ENCODE measurements at regions not wholly inside any gene's neighbourhood (a gene's known extent, or its start where the extent isn't known, plus 50 kb on each side); places are given as distances from the start of the nearest gene placed in this dataset.

DNA sequence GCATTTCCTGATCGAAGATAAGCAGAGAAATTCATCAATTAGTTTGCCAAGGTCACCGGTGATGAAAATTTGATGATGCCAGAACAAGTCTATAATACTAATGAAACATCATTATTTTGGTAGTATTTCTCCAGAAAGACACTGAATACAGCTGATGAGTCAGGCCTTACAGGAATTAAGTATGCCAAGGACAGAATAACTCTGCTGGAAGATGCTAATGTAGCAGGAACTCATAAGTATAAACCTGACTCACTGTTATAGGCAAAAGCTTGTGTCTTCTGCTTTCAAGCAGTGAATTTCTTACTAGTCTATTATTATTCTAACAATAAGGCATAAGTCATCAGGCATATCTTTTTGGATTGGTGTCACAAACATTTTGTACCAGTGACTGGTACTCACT is 1825.1 kb upstream of the IGFBP7 start:
- no peak for DNase-seq

DNA sequence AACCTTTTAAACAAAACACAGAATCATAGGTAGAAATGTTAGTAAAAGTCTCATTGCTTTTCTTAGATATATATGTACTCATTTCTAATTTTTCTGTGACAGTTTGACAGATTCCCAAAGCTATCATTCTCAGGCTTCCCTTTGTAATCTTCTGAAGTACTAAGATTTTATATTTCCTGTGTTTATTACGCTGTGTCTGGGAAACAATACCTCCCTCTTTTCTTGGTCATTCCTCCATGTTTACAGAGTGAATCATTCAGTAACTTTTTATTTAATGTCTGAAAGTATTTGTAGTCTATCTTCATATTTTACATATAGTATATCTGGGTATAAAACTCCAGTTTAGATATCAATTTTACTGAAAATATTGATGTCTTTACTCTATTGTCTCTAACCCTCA is 1826.3 kb upstream of the IGFBP7 start:
- no peak for DNase-seq

DNA sequence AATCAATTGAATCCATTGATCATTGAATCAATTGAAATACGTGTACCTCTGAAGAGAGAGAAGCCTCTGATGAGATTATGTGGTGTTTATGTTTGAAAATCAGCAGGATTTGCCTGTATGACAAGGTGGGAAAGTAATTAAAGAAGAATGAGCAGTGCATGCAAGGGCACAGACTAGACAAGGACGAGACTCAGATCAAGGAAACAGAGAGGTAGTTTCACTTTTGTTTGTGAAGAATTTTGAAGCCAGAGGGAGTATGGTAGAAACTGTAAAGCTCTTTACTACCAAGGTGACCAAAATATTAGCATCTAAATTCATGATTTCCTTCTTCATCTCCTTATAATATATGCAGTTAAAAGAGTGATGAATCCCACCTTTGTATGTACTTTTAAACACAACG is 1830.0 kb upstream of the IGFBP7 start:
- DNase-seq = no peak

DNA sequence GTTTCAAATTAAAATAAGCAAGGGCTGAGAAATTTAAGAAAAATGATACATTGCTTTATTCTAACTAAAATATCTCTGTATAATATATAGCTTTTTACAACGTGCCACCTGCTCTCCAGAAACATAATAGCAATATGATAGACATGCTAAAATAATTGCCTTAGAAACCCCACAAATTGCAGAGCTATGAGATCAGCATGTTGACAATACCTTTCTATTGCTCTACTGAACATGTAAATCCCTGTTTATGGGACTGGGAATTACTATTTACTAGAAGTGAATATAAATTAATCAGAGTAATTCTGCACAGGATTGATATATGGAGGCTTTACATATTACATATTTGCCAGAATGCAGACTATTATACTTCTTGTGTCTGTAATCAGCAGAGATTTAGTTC is 1831.1 kb upstream of the IGFBP7 start:
- no peak for DNase-seq

DNA sequence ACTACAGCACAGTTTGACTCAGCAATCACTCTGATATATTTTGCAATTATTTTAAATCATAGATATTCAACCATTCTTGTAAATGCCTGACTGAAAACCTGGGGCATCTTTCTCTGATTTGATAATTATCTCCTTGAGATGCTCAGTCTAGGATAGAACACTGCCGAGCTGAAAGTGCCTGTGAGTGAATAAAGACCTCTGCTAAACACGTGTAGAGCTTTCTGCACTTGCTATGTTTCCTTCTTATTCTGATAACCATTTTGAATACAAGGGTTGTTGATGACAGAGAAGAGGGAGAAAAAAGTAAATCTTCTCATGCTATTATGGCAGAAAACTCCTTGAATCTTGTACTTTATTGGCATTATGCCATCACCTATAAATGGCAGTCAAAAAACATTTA is 1843.4 kb upstream of the IGFBP7 start:
- no peak for DNase-seq

DNA sequence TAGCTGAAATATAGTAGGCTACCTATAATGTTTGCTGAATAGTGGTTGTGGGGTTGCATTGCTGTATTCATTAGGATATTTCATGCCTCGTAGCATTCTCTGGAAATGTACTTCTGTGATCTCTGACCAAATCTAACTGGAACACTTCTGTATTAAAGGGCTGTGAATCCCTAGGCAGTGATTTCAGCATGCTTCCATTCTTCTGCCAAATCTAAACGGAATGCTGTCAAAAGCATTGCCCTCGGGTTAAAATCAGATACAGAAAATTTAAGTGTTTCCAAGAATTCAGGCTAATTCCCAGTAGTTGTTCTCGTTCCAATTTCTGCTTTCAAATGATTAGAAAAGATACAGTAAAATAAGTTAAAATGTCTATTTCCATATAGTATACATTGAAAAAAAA is 1847.5 kb upstream of the IGFBP7 start:
- DNase-seq = no peak

DNA sequence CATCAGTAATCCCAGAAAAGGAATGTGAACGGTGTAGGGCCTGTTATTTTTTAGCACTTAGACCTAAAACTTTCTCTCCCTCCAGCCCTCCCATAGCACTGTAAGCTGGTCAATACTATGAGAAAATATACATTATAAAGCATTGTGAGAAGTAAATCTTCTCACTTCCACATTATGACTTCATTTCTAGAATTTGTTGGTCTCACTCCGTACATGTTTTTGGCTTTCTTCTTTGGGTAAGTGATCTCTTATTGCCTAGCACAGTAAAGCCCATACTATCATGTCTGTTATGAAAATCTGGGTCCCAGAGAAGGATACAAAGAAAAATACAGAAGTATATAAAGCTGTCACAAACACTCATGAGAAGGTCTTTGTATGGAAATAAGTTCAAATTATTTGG is 1851.1 kb upstream of the IGFBP7 start:
- no peak for DNase-seq

DNA sequence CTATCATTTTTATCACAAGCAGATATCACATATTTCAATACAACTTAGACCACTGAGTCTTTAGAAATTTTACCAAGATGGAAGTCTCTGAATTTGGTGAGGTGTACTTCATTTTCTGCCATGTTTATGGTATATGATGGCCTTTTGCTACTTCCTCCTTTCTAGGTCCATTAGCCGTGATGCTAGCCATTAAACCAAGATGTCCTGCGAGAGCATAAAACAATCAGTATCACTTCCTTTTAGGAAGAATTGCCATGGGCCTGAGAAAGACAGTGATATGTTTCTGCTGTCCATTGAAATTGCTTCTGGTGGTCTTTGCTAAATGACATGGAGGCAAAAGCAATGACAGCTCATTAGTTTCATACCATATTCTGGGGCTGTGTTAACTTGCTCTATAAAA is 1851.7 kb upstream of the IGFBP7 start:
- no peak for DNase-seq

DNA sequence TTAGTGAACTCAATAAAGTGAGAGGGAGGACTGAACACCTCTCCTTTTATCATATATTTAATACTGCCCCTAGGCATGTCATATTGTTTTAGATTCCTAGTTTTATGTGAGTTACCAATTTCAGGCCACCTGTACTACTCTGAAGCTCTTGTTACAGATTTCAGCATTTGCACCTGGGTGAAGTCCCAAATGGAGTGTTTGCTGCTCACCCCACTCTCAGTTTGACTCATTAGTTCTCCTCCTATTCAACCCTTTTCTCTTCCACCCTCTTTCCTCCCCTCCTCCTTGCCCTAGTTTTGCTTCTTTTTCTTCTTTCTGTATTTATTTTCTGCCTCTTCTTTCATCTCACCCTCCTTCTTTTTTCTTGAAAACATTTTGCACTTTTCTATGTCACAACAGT is 1852.2 kb upstream of the IGFBP7 start:
- no peak for DNase-seq

DNA sequence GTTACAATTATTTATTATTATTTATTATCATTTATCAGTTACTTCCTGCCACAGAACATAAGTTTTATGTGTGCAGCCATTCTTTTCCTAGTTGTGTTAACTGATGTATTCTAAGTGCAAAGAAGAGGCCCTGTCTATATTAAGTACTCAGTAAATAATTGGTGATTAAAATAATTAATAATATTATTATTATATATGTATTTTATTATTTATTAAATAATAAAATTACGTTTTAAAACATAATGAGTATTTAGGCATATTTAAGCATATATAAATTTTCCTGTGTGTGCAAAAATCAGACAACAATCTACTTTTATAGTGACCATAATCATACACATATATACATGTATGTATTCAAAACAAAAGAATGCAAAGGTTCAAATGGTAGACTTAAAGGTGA is 1871.6 kb upstream of the IGFBP7 start:
- DNase-seq = no peak

DNA sequence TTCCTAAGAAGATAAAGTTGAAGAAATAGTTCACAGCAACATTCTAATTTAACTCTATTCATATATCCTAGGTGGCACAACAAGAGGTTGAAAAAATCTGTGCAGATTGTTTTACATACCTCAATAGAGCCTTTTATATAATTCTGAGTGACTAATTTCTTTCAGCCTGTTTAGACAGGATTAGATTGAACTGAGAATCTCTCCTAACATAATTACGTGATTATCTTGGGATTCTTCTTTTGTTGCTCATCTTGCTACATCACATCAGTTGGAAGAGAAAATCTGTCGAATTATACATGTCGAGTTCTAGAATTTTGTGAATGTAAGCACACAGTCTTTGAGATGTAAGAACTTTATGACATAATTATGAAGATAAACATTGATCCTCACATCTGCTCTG is 1873.7 kb upstream of the IGFBP7 start:
- DNase-seq = no peak

DNA sequence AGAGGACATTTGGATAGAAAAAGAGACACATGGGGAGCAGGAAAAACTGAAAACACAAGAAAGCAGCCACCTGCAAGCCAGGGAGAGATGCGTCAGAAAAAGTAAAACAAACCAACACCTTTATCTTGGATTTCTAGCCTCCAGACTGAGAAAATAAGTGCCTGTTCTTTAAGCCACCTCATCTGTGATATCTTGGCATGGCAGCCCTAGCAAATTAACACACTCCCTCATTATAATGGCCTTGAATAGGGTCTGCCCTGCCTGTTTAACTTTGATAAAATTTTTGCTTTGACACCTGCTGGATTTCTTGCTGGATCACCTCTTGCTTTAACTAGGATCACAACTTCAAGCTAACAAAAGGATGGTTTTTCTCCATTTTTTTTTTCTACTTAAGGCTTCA is 1892.0 kb upstream of the IGFBP7 start:
- no peak for DNase-seq

DNA sequence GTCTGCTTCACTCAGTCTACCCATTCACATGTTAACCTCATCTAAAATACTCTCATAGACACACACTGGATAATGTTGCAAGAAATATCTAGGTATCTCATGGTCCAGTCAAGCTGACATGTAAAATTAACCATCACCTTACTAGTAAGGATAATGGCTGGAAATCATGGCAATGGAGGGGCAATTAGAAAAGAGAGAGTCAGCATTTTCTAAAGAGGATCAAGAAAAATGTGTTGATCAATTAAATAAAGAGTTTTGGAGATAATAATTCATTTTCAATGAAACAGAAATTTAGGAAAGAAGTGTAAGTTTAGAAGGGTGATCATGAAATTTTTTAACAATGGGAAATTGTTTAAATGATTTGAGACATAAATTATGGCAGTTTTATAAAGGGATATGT is 1914.1 kb upstream of the IGFBP7 start:
- no peak for DNase-seq

DNA sequence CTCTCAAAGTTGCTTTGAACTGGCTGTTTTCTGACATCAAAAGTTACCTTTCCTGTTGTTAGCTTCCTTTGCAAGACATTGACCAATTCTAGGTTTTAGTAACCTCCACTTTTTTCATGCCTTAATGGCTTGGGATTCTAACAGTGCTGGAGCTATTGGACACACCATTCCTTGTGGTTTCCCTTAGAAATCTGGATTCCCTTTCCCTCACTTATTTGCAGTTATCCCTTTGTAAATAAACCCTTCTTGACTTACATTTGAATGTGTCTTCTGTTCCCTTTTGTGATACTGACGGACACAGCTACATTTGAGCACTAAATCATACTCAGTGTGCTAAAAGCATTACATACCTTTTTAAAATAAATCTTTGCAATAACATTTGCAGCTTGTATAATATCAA is 1927.6 kb upstream of the IGFBP7 start:
- no peak for DNase-seq

DNA sequence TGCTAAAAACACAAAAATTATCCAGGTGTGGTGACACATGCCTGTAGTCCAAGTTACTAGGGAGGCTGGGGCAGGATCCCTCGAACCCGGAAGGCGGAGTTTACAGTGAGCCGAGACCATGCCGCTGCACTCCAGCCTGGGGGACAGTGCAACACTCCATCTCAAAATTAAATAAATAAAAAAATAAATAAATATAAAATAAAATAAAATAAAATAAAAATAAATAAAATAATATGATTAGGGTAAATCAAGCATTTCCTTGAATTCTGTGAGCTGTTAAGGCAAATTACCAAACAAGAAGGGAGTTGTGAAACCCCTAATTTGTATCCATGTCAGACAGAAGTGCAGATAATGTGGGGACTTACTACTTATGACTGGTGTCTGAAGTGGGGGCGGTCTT is 1928.9 kb upstream of the IGFBP7 start:
- DNase-seq = no peak

DNA sequence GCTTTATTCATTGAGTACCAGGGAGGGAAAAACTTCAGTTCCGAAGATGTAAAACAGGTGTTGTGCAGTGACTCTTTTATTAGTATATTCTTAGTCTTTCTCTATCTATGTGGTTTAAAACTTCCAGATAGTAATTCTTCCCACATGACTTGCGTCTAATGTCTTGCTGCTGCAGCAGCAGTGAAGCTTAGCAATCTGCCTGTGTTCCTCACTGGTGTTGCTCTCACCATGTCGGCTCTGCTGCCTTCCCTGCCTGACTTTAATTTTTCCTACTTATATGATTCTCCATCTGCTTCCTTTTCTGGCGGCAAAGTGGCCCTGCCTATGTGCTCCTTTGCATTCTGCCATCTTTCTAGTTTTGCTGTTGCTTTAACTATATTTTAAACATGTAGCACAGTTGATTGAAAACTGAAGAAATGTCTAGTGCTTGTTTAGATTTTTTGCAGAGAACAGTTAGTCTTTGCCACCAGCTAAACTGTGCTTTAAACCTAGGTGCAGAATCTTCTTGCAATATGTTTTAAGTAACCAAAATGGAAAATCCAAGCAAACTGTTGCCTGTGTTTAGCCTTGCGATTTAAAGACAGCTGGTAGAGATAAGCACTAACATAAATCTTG is 1934.2 kb upstream of the IGFBP7 start:
- DNase-seq = no peak

DNA sequence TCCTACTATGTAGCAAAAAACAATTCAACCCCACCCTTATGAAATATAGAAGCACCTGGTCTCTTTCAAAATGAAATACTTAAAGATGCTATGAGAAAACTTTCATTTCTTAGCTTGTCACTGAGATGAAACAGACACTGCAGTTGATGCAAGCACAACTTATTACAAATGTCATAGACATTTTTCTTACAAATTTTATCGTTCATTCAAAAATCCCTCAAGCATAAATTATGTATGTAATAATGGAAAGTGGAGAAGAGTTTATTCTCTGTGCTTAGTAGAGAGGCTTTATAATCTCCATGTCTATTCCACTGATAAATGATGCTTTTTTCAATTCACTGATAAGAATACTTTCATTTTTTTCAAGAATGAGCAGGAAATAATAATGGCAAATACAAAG is 1943.9 kb upstream of the IGFBP7 start:
- DNase-seq = no peak

DNA sequence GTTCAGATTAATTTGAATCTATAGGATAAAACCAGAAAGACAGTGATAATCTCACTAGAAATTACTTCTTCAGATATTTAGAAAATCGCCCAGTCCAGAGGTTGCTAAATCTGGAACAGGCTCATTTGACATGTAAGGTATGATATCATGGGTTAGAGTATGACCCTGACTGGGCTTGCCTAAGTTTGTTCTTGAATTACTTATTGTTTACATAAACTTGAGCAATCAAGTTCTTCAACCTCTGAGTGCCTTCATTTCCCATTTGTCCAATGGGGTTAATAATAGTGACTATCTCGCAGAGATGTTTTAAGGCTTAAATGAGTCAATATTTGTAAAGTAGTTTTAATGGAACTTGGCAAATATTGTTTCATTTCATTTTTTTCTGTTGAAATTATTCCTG is 1947.6 kb upstream of the IGFBP7 start:
- DNase-seq = no peak

DNA sequence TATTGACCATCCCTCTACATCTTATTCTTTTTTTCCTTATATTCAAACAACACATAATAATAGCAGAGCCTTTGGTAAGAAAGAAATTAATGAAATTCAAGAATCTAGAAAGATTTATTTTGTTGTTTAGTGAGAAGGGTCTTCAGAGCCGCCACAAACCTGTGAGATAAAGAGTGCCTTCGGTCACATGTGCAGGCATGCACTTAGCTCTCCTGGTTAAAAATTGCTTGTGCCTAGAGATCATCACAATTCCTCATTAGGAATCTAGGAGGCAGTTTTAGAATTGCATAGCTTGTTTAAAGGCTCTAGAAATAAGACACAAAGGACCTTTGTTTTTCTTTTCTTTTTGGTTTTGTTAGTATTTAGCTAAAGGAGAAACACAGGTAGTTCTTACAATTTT is 1948.4 kb upstream of the IGFBP7 start:
- DNase-seq = no peak

DNA sequence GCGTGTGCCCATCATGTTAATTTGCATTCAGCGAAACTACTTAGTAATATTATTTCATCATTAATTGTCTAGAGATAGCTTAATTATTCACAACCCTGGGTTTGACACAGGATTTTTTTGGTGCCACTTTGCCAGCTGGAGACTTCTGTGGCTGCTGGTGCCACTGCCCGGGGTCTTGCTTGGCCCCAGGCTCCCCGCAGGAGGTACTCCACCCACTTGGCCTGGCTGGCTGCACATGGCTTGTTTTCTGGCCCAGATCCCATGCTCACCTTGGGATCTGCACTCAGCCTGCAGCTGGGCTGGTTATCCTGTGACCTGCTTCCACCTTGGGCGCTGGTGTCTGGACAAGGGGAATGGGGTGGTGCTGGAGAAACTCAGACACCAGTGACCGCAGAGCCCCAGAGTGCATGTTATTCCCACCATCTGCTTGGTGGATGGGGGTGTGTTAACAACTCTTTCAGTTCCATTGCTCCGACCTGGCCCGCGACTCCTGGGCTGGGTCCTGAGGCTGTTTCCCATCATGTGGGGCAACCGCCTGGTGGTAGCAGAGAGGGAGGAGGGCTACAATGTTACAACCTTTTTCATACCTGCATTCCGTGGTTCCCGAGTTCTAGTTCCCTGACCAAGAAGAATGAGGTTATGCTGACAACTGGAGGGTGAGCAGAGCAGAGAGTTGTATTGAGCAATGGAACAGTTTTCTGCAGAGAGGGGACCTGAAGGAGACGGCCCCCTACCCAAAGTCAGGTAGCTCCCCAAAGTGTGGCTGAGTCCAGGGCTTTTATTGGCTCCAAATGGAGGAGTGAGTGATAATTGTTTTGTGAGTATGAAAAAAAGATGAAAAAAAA is 1950.0 kb upstream of the IGFBP7 start:
- no peak for DNase-seq

DNA sequence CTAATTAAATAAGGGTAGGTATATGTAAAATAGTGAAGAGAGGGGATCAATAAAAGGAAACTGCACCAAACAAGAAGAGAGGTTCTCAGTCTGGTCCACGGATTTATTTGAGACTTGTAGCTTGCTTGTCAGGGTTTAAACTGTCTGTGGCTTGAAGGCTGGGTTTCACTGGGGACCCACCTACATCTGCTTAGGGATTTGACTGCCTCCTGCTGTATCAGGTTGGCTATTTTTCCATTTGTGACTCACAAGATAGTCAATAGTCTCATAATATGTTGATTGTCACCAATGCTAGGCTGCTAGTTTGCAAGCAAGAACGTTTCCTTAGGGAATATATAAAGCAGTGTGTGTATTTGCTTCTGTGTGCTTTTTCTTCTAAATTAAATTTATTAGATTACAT is 1950.7 kb upstream of the IGFBP7 start:
- DNase-seq = no peak

DNA sequence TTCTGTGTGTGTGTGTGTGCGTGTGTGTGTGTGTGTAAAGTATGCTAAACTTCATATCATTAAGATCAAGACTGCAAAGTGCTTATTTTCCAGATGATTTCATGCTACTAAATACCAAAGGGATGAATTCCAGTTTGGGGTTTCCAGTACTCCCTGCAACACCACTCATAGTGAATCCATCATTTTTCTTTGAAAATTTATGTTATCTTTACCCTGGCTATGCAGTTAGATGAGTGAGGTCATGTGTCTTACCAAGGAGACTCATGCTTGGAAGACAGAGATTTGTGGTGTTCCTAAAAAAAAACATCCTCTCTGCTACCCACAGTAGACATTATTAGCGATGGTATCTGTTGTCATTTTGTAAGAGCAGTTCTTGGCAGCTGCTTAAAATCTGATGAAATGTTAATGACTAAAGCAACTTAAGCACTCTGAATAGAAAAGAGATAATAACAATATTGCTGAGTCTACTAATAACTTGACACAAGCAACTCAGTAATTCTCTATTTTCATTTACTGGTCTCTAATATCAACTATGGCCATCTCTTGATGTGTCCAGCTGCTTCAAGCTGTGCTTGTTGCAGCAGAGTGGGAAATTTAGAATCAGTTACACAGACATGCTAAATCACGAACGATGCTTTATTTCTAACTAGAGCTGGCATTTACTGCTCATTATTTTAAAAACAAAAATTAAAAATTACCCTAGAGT is 1953.0 kb upstream of the IGFBP7 start:
- DNase-seq = no peak

DNA sequence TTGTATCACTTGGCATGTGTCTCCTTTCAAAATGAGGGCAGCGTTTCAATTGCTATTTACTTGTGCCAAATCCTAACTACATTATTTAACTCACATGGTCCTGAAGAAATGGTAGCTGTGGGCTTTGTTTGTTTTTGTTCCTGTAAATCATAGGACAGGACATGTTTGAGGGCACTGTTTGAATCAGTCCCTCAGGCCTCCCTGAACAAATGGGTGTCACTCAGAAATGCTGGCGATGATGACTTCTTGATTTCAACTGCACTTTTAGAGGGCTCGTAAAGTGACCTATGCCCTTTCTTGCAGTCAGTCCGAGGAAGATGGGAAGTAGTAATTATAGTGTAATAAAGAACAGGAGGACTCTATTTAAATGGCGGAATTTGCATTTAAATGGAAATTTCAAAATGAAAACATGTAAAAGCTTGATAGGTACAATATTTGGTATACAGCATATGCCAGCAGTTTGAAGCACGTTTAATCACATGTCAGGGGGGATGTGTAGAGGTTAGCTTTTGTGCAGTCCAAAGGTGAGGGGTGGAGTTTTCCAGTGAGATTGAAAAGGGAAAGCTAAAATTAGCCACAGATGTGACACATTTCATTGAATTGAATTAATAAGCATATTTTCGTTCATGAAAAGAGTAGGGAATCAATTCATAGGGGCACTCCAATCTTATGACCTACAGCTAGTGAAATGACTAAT is 1958.7 kb upstream of the IGFBP7 start:
- no peak for DNase-seq

DNA sequence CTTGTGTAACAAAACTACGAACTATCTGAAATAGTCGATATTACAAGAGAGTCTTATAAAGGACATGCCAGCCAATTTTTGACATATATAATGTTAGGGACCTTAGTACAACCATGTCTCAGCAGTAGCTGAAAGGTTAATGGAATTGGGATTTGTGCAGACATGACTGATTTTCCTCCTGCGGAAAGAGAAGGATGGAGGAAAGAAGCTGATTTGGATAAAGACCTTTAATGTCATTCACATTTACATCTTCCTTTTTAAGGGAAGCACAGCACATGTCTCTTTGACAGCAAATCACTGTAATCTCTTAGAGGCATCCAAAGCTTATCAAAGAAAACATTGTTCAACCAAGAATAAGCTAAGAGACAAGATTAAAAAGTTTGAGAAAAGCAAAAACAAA is 1976.2 kb upstream of the IGFBP7 start:
- DNase-seq = no peak

Data from GDM1 (cell line).